ENCODE measurements at regions not wholly inside any gene's neighbourhood (a gene's known extent, or its start where the extent isn't known, plus 50 kb on each side); places are given as distances from the start of the nearest gene placed in this dataset.

- no peak for DNase-seq
Observed at GRCh38 chr2:120867290-120868241, 131.9 kb downstream of the GLI2 start.

DNA sequence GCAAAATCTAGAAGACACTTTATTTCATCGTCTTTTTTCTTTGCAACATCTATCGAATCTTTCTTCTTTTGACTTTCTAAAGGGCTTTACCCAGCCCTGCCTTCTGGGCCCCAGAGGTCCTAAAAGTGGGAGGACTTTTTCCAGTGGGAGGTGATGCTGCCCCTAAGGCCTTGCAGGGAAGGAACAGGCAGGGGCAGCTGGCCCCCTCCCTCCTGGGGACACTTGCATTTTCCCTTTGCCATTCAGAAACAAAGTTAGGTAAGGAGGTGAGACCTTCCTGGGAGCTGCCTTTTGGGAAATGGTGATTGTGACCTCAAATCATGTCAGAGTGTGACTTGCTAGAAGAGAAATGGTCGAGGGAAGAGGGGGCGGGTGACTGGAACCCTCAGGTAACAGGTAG lies 132.7 kb downstream of the GLI2 start:
- DNase-seq = no peak

GRCh38 chr2:120869036-120869729 lies 133.5 kb downstream of the GLI2 start:
- no peak for DNase-seq

DNA sequence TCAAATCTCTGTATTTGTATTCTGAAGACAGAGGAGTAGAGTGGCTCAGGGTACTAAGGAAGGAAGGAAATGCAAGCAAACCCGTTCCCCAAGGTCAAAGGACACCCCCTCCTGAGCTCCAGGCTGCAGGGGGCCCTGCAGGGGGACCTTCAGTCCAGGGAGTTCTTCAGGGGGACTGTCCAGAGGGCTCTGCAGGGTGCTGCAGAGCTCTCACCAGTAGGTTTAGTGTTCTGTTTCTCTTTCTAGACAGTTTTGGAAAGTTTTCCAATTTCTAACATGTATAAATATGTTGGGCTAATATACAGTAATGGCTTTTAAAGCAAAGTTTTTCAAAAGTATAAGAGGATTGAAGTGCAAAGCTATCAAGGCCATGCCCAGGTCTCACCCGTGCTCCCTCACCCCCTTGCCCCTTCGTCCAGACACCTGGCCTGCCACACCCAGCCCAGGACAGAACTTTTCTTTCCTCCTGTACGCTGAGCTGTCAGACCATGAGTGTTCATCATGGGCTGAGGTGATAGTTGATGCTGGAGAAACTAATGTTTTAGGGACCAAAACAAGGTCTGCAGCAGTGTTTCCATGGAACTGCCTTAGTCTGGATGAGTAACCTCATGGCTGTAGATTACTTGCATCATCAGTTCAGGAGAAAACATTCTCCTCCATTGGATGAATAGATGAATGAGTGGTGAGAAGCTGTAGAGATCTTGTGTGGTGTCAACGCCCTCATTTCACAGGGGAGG lies 134.2 kb downstream of the GLI2 start:
- DNase-seq = no peak

DNA sequence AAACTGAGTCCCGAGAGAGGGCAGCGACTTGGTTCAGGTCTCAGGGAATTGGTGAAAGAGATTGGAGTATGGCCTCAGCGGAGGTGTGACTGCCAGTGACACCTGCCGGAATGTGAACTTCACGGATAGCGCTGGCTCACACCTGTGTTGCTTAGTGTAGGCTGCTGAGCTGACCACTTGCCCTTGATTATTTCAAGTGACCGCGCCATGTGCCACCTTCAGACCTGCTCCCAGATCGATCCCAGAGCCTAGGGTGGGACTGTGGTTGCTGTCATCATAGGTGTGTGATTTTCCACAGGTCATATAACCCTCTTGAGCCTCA lies 134.8 kb downstream of the GLI2 start:
- no peak for DNase-seq

GRCh38 chr2:120871016-120871635 lies 135.5 kb downstream of the GLI2 start:
- DNase-seq = no peak

- no peak for DNase-seq
Observed at GRCh38 chr2:120871881-120872620, 136.4 kb downstream of the GLI2 start.

DNA sequence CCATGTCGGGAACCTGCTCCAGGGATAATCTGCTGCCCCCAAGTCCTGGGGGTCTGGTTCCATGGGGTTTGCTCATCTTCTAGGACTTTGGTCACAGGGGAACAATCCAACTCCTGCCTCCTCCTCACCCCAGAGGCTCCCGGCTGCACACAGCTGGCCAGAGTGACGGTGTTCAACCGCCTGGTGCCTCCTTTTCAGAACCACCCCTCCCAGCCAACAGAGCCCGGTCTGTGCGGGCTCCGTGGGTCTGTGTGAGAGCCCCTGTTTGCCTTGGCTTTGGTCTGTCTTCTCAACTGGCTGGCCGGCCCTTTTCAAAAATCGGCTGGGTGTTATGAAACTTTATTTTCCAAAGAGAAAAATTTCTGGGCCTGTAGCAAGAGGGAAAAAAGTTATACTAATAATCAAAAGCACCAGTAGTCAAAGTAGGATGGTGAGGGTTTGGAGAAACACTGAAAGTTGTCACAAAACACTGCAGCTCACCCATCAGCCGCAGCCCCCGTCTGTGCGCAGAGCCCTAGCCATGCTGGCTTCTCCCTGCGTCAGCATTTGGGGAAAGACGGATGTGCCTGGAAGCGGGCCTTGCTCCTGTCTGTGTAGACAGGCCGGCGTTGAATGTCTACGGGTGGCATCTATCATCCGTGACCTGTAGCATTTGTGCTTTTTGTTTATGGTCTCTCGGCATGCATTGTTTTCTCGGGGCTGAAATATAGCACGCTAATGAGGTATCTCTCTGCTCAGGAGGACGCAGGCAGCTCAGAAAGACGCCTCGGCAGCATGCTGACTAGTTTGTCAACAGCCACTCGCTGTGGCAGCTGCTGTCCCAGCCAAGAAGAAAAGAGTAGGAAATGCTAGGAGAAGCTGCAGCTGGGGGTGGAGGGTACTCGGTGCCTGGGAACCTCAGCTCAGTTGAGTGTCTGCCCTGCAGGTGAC lies 138.6 kb downstream of the GLI2 start:
- no peak for DNase-seq

GRCh38 chr2:120874888-120875275 lies 139.2 kb downstream of the GLI2 start:
- DNase-seq = no peak

GRCh38 chr2:120875431-120875830 lies 139.8 kb downstream of the GLI2 start:
- no peak for DNase-seq

- no peak for DNase-seq
Observed at GRCh38 chr2:120876526-120877280, 141.0 kb downstream of the GLI2 start.

- DNase-seq = no peak
Observed at GRCh38 chr2:120877409-120877808, 141.7 kb downstream of the GLI2 start.

DNA sequence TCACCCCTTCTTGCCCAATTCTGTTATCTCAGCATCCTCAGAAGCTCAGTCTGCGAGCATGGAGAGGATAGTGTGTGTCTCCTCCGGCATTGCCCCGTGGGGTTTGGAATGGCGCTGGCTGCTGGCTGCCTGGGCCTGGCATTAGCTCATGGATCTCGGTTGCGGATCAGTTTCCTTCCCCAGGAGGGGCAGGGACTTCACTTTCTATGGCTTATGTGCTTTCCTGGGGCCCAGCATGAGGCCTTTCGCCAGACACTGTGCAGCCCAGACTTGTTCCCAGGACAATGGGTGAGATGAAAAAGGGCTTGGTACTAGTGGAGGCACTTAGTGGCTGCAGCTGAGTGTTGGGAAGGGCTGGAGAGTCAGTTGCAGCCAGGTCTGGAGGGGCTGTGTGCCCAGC lies 143.3 kb downstream of the GLI2 start:
- DNase-seq = no peak

GRCh38 chr2:120879431-120880295 lies 144.0 kb downstream of the GLI2 start:
- DNase-seq = no peak

DNA sequence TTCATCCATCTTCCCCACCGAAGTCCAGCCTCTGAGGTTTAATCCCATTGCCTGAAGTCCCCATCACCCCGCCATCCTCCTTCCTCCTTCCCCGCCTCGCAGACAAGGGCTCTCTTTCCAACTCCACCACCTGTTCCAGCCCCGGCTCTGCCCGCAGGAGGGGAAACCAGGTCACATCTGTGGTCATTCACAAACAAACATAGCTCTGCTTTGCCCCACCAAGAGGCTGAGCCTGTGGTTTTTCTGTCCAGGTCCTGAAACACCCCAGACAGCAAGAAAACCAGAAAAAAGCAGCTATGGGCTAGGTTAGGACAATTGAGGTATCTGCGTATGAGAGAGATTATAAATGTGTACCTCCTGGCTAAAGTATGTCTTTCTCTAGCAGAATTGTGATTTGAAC lies 144.7 kb downstream of the GLI2 start:
- no peak for DNase-seq

DNA sequence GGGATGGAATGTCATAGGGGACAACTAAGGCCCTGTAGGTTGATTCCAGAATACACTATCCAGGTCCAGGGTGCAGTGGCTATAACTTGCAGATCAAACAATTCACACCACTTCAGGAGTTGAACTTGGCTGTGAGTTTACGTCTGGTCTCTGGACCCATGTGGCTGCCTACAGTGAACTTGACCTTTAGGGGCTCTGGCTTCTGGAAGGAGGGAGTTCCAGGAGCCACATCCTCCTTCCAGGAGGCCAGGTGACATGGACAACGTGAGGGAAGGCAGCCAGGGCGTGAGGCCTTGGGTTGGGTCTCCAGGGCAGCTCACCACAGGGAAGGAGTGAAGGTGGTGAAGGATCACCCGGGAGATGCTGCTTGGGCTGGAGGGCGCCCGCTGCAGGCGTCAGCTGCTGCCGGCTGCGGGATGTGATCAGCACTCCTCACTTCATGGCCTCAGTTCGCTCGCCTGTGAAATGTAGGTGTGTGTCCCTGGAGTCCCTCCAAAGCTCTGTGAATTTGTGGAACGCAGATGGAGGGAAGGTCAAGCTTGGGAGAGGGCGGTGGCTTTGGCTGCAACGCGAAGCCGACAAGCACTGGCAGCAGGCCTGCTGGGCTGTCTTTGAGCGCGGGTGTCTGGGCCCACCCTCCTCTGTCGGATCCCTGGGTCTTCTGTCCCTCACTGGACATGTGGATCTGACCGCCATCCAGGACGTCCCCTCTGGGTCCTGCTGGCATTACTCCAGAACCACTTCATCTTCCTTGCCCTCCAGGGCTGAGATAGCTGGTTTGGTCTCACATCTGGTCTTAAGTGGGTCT lies 146.5 kb downstream of the GLI2 start:
- DNase-seq = no peak

GRCh38 chr2:120883607-120884440 lies 148.2 kb downstream of the GLI2 start:
- DNase-seq = no peak

Measured in NCI-H446 (cell line).